ENCODE measurements at regions not wholly inside any gene's neighbourhood (a gene's known extent, or its start where the extent isn't known, plus 50 kb on each side); places are given as distances from the start of the nearest gene placed in this dataset.

DNA sequence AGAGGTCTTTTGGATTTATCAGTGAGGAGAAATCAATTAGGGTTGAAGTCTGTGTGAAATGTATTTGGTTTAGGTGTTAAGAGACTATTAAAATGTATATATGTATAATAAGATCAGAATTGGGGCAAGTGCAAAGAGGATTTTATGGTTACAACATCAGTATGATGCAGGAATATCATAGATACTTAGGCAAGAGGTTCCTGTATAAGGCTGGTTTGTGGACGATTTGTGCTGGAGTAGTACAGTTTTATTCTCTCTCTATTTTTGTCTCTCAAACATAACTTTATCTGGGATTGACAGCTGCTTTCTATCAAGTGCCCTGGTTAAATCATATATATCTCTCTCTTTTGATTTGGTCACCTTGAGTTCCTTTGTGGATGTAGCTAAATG, 142.5 kb downstream of the CTH start:
- H3K27me3 ChIP-seq (ENCODE audit: low read depth, low read length): no peaks in the 10 kb centered on the region
- H3K36me3 ChIP-seq (replicated peaks; ENCODE audit: low read depth, low read length): no peaks in the 10 kb centered on the region
- H3K9me3 ChIP-seq (ENCODE audit: insufficient read depth, low read length): no peaks in the 10 kb centered on the region
- H4K20me1 ChIP-seq (ENCODE audit: insufficient read depth, low read length): no peaks in the 10 kb centered on the region
- no peak overlapping the region for H3K4me2 ChIP-seq (ENCODE audit: low read length)
- H3K27ac ChIP-seq (ENCODE audit: low read length): no peak overlapping the region
- H3K4me1 ChIP-seq (ENCODE audit: low read length): no peaks in the 10 kb centered on the region
- no peaks in the 10 kb centered on the region for H3K79me2 ChIP-seq (ENCODE audit: low read length)
- no peak overlapping the region for H3K9ac ChIP-seq (ENCODE audit: low read length)
- H2AFZ ChIP-seq (ENCODE audit: low read depth, low read length): no peak overlapping the region
- no peak overlapping the region for H3K4me3 ChIP-seq (ENCODE audit: low read length)
- TF ChIP-seq, protein P1, sequence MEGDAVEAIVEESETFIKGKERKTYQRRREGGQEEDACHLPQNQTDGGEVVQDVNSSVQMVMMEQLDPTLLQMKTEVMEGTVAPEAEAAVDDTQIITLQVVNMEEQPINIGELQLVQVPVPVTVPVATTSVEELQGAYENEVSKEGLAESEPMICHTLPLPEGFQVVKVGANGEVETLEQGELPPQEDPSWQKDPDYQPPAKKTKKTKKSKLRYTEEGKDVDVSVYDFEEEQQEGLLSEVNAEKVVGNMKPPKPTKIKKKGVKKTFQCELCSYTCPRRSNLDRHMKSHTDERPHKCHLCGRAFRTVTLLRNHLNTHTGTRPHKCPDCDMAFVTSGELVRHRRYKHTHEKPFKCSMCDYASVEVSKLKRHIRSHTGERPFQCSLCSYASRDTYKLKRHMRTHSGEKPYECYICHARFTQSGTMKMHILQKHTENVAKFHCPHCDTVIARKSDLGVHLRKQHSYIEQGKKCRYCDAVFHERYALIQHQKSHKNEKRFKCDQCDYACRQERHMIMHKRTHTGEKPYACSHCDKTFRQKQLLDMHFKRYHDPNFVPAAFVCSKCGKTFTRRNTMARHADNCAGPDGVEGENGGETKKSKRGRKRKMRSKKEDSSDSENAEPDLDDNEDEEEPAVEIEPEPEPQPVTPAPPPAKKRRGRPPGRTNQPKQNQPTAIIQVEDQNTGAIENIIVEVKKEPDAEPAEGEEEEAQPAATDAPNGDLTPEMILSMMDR (IDR thresholded peaks at IDR 0.05; ENCODE audit: low read depth, low read length): no peak
- no peak for TF ChIP-seq EZH2phosphoT487 (IDR thresholded peaks at IDR 0.05; ENCODE audit: low read depth)

DNA sequence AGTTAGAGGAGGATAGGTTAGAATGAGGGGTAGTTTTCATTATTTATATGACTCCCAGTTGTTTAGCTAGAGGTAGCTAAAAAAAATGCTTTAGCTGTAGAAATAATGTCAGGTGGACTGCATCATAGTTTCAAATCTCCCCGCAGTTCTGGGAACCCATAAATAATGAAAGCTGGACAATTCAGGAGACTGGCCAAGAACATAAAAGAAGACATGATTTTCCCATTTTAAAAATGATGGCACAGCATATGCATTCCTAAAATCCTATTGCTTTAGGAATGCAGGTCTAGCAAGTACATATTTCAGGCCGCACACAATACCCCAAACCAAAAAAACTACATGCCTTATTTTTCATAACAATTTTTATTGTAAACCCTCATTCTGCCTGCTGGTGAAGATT, 143.3 kb downstream of the CTH start:
- no peak for TF ChIP-seq EZH2phosphoT487 (IDR thresholded peaks at IDR 0.05; ENCODE audit: low read depth)
- TF ChIP-seq, protein P1 (IDR thresholded peaks at IDR 0.05; ENCODE audit: low read depth, low read length): no peak
- Histone ChIP-seq H3K9me3 (ENCODE audit: insufficient read depth, low read length) (no peaks in the 10 kb centered on the region), H3K27ac (ENCODE audit: low read length) (no peak overlapping the region)

DNA sequence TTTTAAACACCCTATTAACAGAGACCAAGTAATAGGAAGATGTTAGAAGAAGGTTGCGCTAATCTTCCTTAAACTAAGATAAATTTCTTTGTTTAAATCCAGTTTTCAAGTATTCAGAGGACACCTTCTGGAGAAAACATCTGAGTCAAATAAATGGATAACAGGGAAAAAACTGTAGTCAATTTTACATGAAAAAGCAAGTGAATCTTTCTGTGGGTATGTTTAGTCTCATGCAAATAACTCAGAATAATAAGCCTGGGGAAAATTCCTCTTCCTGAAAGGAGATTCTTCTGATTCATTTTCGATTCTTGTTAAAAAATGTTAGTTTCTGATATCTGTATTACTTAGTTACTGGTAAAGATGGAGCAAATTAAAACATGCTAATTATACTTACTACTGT, 145.5 kb downstream of the CTH start:
- no peak overlapping the region for H3K4me3 ChIP-seq (ENCODE audit: low read length)
- H3K36me3 ChIP-seq (replicated peaks; ENCODE audit: low read depth, low read length): no peaks in the 10 kb centered on the region
- H3K4me2 ChIP-seq (ENCODE audit: low read length): no peak overlapping the region
- H3K4me1 ChIP-seq (ENCODE audit: low read length): no peaks in the 10 kb centered on the region
- H2AFZ ChIP-seq (ENCODE audit: low read depth, low read length): no peak overlapping the region
- no peaks in the 10 kb centered on the region for H3K9me3 ChIP-seq (ENCODE audit: insufficient read depth, low read length)
- no peak overlapping the region for H3K9ac ChIP-seq (ENCODE audit: low read length)
- no peak overlapping the region for H3K27ac ChIP-seq (ENCODE audit: low read length)
- no peaks in the 10 kb centered on the region for H3K27me3 ChIP-seq (ENCODE audit: low read depth, low read length)
- TF ChIP-seq, protein P1 (IDR thresholded peaks at IDR 0.05; ENCODE audit: low read depth, low read length): no peak
- H3K79me2 ChIP-seq (ENCODE audit: low read length): no peaks in the 10 kb centered on the region
- no peaks in the 10 kb centered on the region for H4K20me1 ChIP-seq (ENCODE audit: insufficient read depth, low read length)

More for the DNA sequence above, 143.3 kb downstream of the CTH start:
- H3K27me3 ChIP-seq (ENCODE audit: low read depth, low read length): no peaks in the 10 kb centered on the region
- no peaks in the 10 kb centered on the region for H3K36me3 ChIP-seq (replicated peaks; ENCODE audit: low read depth, low read length)
- H4K20me1 ChIP-seq (ENCODE audit: insufficient read depth, low read length): no peaks in the 10 kb centered on the region
- H2AFZ ChIP-seq (ENCODE audit: low read depth, low read length): no peak overlapping the region
- no peak overlapping the region for H3K9ac ChIP-seq (ENCODE audit: low read length)
- no peaks in the 10 kb centered on the region for H3K79me2 ChIP-seq (ENCODE audit: low read length)
- no peak overlapping the region for H3K4me2 ChIP-seq (ENCODE audit: low read length)
- no peak overlapping the region for H3K4me3 ChIP-seq (ENCODE audit: low read length)
- H3K4me1 ChIP-seq (ENCODE audit: low read length): no peaks in the 10 kb centered on the region

DNA sequence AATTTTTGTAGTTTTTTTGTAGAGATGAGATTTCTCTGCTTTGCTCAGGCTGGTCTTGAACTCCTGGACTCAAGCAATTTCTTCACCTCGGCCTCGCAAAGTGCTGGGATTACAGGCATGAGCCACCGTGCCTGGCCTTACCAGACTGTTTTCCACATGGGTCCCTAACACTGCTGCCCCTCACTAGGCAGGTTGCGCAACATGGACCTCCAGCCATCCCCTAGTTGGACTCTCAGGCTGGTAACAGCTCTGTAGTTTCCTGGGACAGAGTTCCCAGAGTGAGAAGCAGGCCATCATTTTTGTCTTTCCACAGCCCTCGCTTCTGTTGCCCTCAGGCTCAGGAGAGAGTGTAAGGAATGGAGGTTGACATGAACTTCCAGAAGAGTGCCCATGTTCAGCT, 156.1 kb downstream of the CTH start:
- Histone ChIP-seq H3K9me3 (ENCODE audit: insufficient read depth, low read length) (no peaks in the 10 kb centered on the region), H3K36me3 (replicated peaks; ENCODE audit: low read depth, low read length) (no peaks in the 10 kb centered on the region), H3K27ac (ENCODE audit: low read length) (no peak overlapping the region), H3K9ac (ENCODE audit: low read length) (no peak overlapping the region), H3K79me2 (ENCODE audit: low read length) (no peaks in the 10 kb centered on the region), H3K4me2 (ENCODE audit: low read length) (no peak overlapping the region), H2AFZ (ENCODE audit: low read depth, low read length) (no peak overlapping the region), H3K4me3 (ENCODE audit: low read length) (no peak overlapping the region), H4K20me1 (ENCODE audit: insufficient read depth, low read length) (no peaks in the 10 kb centered on the region), H3K27me3 (ENCODE audit: low read depth, low read length) (no peaks in the 10 kb centered on the region), H3K4me1 (ENCODE audit: low read length) (no peaks in the 10 kb centered on the region)
- TF ChIP-seq EZH2phosphoT487 (IDR thresholded peaks at IDR 0.05; ENCODE audit: low read depth): no peak
- TF ChIP-seq, protein P1 (IDR thresholded peaks at IDR 0.05; ENCODE audit: low read depth, low read length): no peak
